ENCODE measurements at regions not wholly inside any gene's neighbourhood (a gene's known extent, or its start where the extent isn't known, plus 50 kb on each side); places are given as distances from the start of the nearest gene placed in this dataset.

DNA sequence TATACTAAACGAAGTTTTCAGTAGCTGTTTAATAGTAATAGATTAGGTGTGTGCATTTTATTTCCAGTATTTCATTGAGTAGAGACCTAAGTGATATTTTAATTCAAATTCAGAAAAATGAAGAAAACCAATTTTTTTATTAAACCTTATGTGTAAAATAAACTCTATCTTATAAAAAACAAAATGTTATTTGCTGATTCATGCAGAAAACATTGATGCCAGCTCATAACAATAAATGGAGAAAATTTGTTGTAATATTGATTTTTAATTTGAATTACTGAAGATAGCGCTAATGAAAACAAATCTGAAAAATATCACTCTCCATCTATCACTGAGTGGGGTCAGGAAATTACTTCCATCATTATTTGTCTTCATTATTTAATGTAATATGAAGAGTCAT, 1177.8 kb upstream of the SEMA6A start:
- Mint-ChIP-seq H3K36me3 (no peaks in the 10 kb centered on the region), H3K27ac (no peak overlapping the region), H3K4me3 (no peak overlapping the region), H3K9me3 (no peaks in the 10 kb centered on the region), H3K4me1 (no peaks in the 10 kb centered on the region), H3K27me3 (ENCODE audit: insufficient read depth, low read depth) (no peaks in the 10 kb centered on the region)
- H3K27me3 ChIP-seq, result no peaks in the 10 kb centered on the region
- H3K9me3 ChIP-seq (ENCODE audit: low read depth), result no peaks in the 10 kb centered on the region
- H3K36me3 ChIP-seq, result no peaks in the 10 kb centered on the region
- H3F3A ChIP-seq (ENCODE audit: low read depth), result no peaks in the 10 kb centered on the region
- H3K4me3 ChIP-seq, result no peak overlapping the region
- no peaks in the 10 kb centered on the region for H3K4me1 ChIP-seq
- no peak overlapping the region for H3K27ac ChIP-seq
- no peaks in the 10 kb centered on the region for H3K79me2 ChIP-seq (ENCODE audit: low read depth)
- DNase-seq (ENCODE audit: low spot score), result no peak
- H4K20me1 ChIP-seq (ENCODE audit: low read depth), result no peaks in the 10 kb centered on the region
- no peak overlapping the region for H3K4me2 ChIP-seq
- no peak overlapping the region for H2AFZ ChIP-seq (replicated peaks)
- TF ChIP-seq EZH2phosphoT487 (IDR thresholded peaks at IDR 0.05) (no peak), EZH2 (IDR thresholded peaks at IDR 0.05) (no peak)
- TF ChIP-seq, protein P1, sequence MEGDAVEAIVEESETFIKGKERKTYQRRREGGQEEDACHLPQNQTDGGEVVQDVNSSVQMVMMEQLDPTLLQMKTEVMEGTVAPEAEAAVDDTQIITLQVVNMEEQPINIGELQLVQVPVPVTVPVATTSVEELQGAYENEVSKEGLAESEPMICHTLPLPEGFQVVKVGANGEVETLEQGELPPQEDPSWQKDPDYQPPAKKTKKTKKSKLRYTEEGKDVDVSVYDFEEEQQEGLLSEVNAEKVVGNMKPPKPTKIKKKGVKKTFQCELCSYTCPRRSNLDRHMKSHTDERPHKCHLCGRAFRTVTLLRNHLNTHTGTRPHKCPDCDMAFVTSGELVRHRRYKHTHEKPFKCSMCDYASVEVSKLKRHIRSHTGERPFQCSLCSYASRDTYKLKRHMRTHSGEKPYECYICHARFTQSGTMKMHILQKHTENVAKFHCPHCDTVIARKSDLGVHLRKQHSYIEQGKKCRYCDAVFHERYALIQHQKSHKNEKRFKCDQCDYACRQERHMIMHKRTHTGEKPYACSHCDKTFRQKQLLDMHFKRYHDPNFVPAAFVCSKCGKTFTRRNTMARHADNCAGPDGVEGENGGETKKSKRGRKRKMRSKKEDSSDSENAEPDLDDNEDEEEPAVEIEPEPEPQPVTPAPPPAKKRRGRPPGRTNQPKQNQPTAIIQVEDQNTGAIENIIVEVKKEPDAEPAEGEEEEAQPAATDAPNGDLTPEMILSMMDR (IDR thresholded peaks at IDR 0.05), result no peak
- no peak overlapping the region for H3K9ac ChIP-seq

GRCh38 chr5:117748336-117748735, 1173.7 kb upstream of the SEMA6A start:
- no peaks in the 10 kb centered on the region for H3K27me3 ChIP-seq
- H4K20me1 ChIP-seq (ENCODE audit: low read depth), result no peaks in the 10 kb centered on the region
- no peaks in the 10 kb centered on the region for H3K36me3 ChIP-seq
- no peak overlapping the region for H3K4me2 ChIP-seq
- no peaks in the 10 kb centered on the region for H3K27me3 Mint-ChIP-seq (ENCODE audit: insufficient read depth, low read depth)
- H3K9me3 ChIP-seq (ENCODE audit: low read depth), result no peaks in the 10 kb centered on the region
- H3K4me3 ChIP-seq, result no peak overlapping the region
- no peak overlapping the region for H3K4me3 Mint-ChIP-seq
- H3K9ac ChIP-seq, result no peak overlapping the region
- no peaks in the 10 kb centered on the region for H3K79me2 ChIP-seq (ENCODE audit: low read depth)
- H3K9me3 Mint-ChIP-seq, result no peaks in the 10 kb centered on the region
- no peaks in the 10 kb centered on the region for H3F3A ChIP-seq (ENCODE audit: low read depth)
- no peak overlapping the region for H3K27ac ChIP-seq
- H3K36me3 Mint-ChIP-seq, result no peaks in the 10 kb centered on the region
- no peak for DNase-seq (ENCODE audit: low spot score)
- no peaks in the 10 kb centered on the region for H3K4me1 Mint-ChIP-seq
- TF ChIP-seq, protein P1 (IDR thresholded peaks at IDR 0.05), result no peak
- TF ChIP-seq EZH2 (IDR thresholded peaks at IDR 0.05) (no peak), EZH2phosphoT487 (IDR thresholded peaks at IDR 0.05) (no peak)
- no peak overlapping the region for H3K27ac Mint-ChIP-seq
- no peak overlapping the region for H2AFZ ChIP-seq (replicated peaks)
- no peaks in the 10 kb centered on the region for H3K4me1 ChIP-seq

GRCh38 chr5:117743337-117743736, 1168.7 kb upstream of the SEMA6A start:
- TF ChIP-seq, protein P1 (IDR thresholded peaks at IDR 0.05), result no peak
- TF ChIP-seq EZH2phosphoT487 (IDR thresholded peaks at IDR 0.05) (no peak), EZH2 (IDR thresholded peaks at IDR 0.05) (no peak)
- no peak overlapping the region for H3K9ac ChIP-seq
- no peak overlapping the region for H3K4me3 Mint-ChIP-seq
- DNase-seq (ENCODE audit: low spot score), result no peak
- H4K20me1 ChIP-seq (ENCODE audit: low read depth), result no peaks in the 10 kb centered on the region
- no peak overlapping the region for H3K4me2 ChIP-seq
- no peak overlapping the region for H3K27ac ChIP-seq
- no peaks in the 10 kb centered on the region for H3K79me2 ChIP-seq (ENCODE audit: low read depth)
- H3K36me3 Mint-ChIP-seq, result no peaks in the 10 kb centered on the region
- no peaks in the 10 kb centered on the region for H3F3A ChIP-seq (ENCODE audit: low read depth)
- H3K27ac Mint-ChIP-seq, result no peak overlapping the region
- no peaks in the 10 kb centered on the region for H3K36me3 ChIP-seq
- no peaks in the 10 kb centered on the region for H3K4me1 Mint-ChIP-seq
- H3K9me3 Mint-ChIP-seq, result no peaks in the 10 kb centered on the region
- no peak overlapping the region for H3K4me3 ChIP-seq
- H3K27me3 ChIP-seq, result no peaks in the 10 kb centered on the region
- H2AFZ ChIP-seq (replicated peaks), result no peak overlapping the region
- H3K4me1 ChIP-seq, result no peaks in the 10 kb centered on the region
- no peaks in the 10 kb centered on the region for H3K27me3 Mint-ChIP-seq (ENCODE audit: insufficient read depth, low read depth)
- H3K9me3 ChIP-seq (ENCODE audit: low read depth), result no peaks in the 10 kb centered on the region

All from neural progenitor cell (in vitro differentiated cells).